WTC11 (cell line): ENCODE measurements at regions not wholly inside any gene's neighbourhood (a gene's known extent, or its start where the extent isn't known, plus 50 kb on each side); places are given as distances from the start of the nearest gene placed in this dataset.

Source experiments
- ATAC-seq: fragments of 200-7000 bp; cut with Tn5 transposase; 2 replicates; pipeline ENCODE4 v1.10.0; 2021; ENCODE audit warnings: mild to moderate bottlenecking, moderate library complexity
- CTCF ChIA-PET: fragments of 300-600 bp; sonication (Branson Sonifier 250); formaldehyde crosslinking; loops from one replicate; lab custom pipeline; 2021; ENCODE audit warnings: antibody characterized with exemption; lab: Charles Lee
- POLR2A ChIA-PET: fragments of 350-600 bp; sonication (Branson Sonifier 250); formaldehyde crosslinking; loops from one replicate; lab custom pipeline; 2021; ENCODE audit warnings: antibody characterized with exemption; lab: Charles Lee
- DNase-seq: peaks from one replicate; pipeline ENCODE4 v3.0.0; 2021; ENCODE audit warnings: low spot score
- H3K27ac Mint-ChIP-seq: 2 replicates; pipeline ENCODE4 v1.8.0; 2021; ENCODE audit warnings: mixed read lengths
- H3K27me3 Mint-ChIP-seq: 2 replicates; pipeline ENCODE4 v1.8.0; 2021; ENCODE audit warnings: low read depth, mild to moderate bottlenecking, moderate library complexity, mixed read lengths
- H3K36me3 Mint-ChIP-seq: 2 replicates; pipeline ENCODE4 v1.8.0; 2021; ENCODE audit warnings: mixed read lengths
- H3K4me1 Mint-ChIP-seq: 2 replicates; pipeline ENCODE4 v1.8.0; 2022; ENCODE audit warnings: mixed read lengths
- H3K4me3 Mint-ChIP-seq: 2 replicates; pipeline ENCODE4 v1.8.0; 2021; ENCODE audit warnings: mild to moderate bottlenecking, moderate library complexity, mixed read lengths
- H3K9me3 Mint-ChIP-seq: 2 replicates; pipeline ENCODE4 v1.8.0; 2021; ENCODE audit warnings: mixed read lengths
- ATF3 ChIP-seq: sonication (generic); formaldehyde crosslinking; conservative IDR thresholded peaks from 2 replicates; pipeline ENCODE4 v1.8.1; 2022; ENCODE audit warnings: mild to moderate bottlenecking, missing genetic modification reagents
- ATF6 ChIP-seq: sonication (generic); formaldehyde crosslinking; IDR thresholded peaks from 2 replicates; pipeline ENCODE4 v1.8.1; 2023; ENCODE audit warnings: mild to moderate bottlenecking, missing genetic modification reagents
- CREB1 ChIP-seq: sonication (generic); formaldehyde crosslinking; IDR thresholded peaks from 2 replicates; pipeline ENCODE4 v1.8.0; 2023; ENCODE audit warnings: mild to moderate bottlenecking, missing genetic modification reagents
- E2F4 ChIP-seq: sonication (generic); formaldehyde crosslinking; IDR thresholded peaks from 2 replicates; pipeline ENCODE4 v1.8.1; 2022; ENCODE audit warnings: low read depth, mild to moderate bottlenecking, moderate library complexity, missing genetic modification reagents, borderline replicate concordance
- FOXK1 ChIP-seq: sonication (generic); formaldehyde crosslinking; IDR thresholded peaks from 2 replicates; pipeline ENCODE4 v1.8.0; 2022; ENCODE audit warnings: mild to moderate bottlenecking, moderate library complexity, missing genetic modification reagents
- GRHL2 ChIP-seq: fragments of 250-450 bp; sonication (Bioruptor Pico); IDR thresholded peaks from 2 replicates; pipeline ENCODE4 v1.8.0; 2022; ENCODE audit warnings: mild to moderate bottlenecking, moderate library complexity; ENCODE audit not compliant: insufficient replicate concordance, severe bottlenecking
- IRF1 ChIP-seq: sonication (generic); formaldehyde crosslinking; IDR thresholded peaks from 2 replicates; pipeline ENCODE4 v1.8.0; 2023; ENCODE audit warnings: missing genetic modification reagents
- MAX ChIP-seq: sonication (generic); formaldehyde crosslinking; IDR thresholded peaks from 2 replicates; pipeline ENCODE4 v1.8.0; 2022; ENCODE audit warnings: mild to moderate bottlenecking, missing genetic modification reagents
- NR1H2 ChIP-seq: sonication (generic); formaldehyde crosslinking; IDR thresholded peaks from 2 replicates; pipeline ENCODE4 v1.9.0; 2021; ENCODE audit warnings: mild to moderate bottlenecking, moderate library complexity, missing genetic modification reagents
- NR2C2 ChIP-seq: sonication (generic); formaldehyde crosslinking; IDR thresholded peaks from 2 replicates; pipeline ENCODE4 v1.8.0; 2022; ENCODE audit warnings: mild to moderate bottlenecking, missing genetic modification reagents
- OVOL2 ChIP-seq: fragments of 250-450 bp; sonication (Bioruptor Pico); IDR thresholded peaks from 2 replicates; pipeline ENCODE4 v1.9.0; 2021; ENCODE audit warnings: mild to moderate bottlenecking, borderline replicate concordance
- PREB ChIP-seq: sonication (generic); formaldehyde crosslinking; IDR thresholded peaks from 2 replicates; pipeline ENCODE4 v1.8.1; 2022; ENCODE audit warnings: mild to moderate bottlenecking, missing genetic modification reagents, moderate library complexity, borderline replicate concordance
- PRRX2 ChIP-seq: fragments of 250-450 bp; sonication (Bioruptor Pico); IDR thresholded peaks from 2 replicates; pipeline ENCODE4 v1.8.0; 2021; ENCODE audit warnings: mild to moderate bottlenecking
- RORB ChIP-seq: fragments of 250-450 bp; sonication (Bioruptor Pico); IDR thresholded peaks from 2 replicates; pipeline ENCODE4 v1.9.0; 2021; ENCODE audit warnings: mild to moderate bottlenecking
- TP53 ChIP-seq: sonication (generic); formaldehyde crosslinking; IDR thresholded peaks from 2 replicates; pipeline ENCODE4 v1.8.1; 2023; ENCODE audit warnings: mild to moderate bottlenecking, missing genetic modification reagents
- USF2 ChIP-seq: sonication (generic); formaldehyde crosslinking; IDR thresholded peaks from 2 replicates; pipeline ENCODE4 v1.8.1; 2023; ENCODE audit warnings: mild to moderate bottlenecking, missing genetic modification reagents, moderate library complexity
- ZBTB21 ChIP-seq: sonication (generic); formaldehyde crosslinking; IDR thresholded peaks from 2 replicates; pipeline ENCODE4 v1.8.1; 2023; ENCODE audit warnings: mild to moderate bottlenecking, missing genetic modification reagents, borderline replicate concordance
- ZBTB43 ChIP-seq: sonication (generic); formaldehyde crosslinking; IDR thresholded peaks from 2 replicates; pipeline ENCODE4 v1.8.1; 2023; ENCODE audit warnings: mild to moderate bottlenecking, missing genetic modification reagents
- ZMAT4 ChIP-seq: fragments of 250-450 bp; sonication (Bioruptor Pico); IDR thresholded peaks from 2 replicates; pipeline ENCODE4 v1.9.0; 2021; ENCODE audit warnings: mild to moderate bottlenecking
- ZNF121 ChIP-seq: sonication (generic); formaldehyde crosslinking; IDR thresholded peaks from 2 replicates; pipeline ENCODE4 v1.8.0; 2023; ENCODE audit warnings: missing genetic modification reagents
- ZNF138 ChIP-seq: sonication (generic); formaldehyde crosslinking; conservative IDR thresholded peaks from 2 replicates; pipeline ENCODE4 v1.8.1; 2022; ENCODE audit warnings: mild to moderate bottlenecking, moderate library complexity, missing genetic modification reagents
- ZNF263 ChIP-seq: sonication (generic); formaldehyde crosslinking; IDR thresholded peaks from 2 replicates; pipeline ENCODE4 v1.8.1; 2022; ENCODE audit warnings: low read depth, mild to moderate bottlenecking, moderate library complexity, missing genetic modification reagents
- ZNF317 ChIP-seq: sonication (generic); formaldehyde crosslinking; IDR thresholded peaks from 2 replicates; pipeline ENCODE4 v1.8.1; 2023; ENCODE audit warnings: low read depth, mild to moderate bottlenecking, moderate library complexity, missing genetic modification reagents, borderline replicate concordance
- ZNF423 ChIP-seq: fragments of 250-450 bp; sonication (Bioruptor Pico); IDR thresholded peaks from 2 replicates; pipeline ENCODE4 v2.1.2; 2022; ENCODE audit warnings: mild to moderate bottlenecking, moderate library complexity
- ZSCAN18 ChIP-seq: fragments of 250-450 bp; sonication (Bioruptor Pico); IDR thresholded peaks from 2 replicates; pipeline ENCODE4 v2.1.2; 2022; ENCODE audit warnings: mild to moderate bottlenecking, moderate library complexity

GRCh38 chr18:38633333-38633732, 1067.7 kb upstream of the CELF4 start (continued):
- no peak for TF ChIP-seq E2F4 (CRISPR knock-in tag)

GRCh38 chr18:38619129-38619528, 1053.5 kb upstream of the CELF4 start:
- DNase-seq (no peak), ATAC-seq (no peak)
- H3K27me3 Mint-ChIP-seq: no peaks in the 10 kb centered on the region
- POLR2A ChIA-PET: no interaction called here
- H3K9me3 Mint-ChIP-seq: peaks cover 11% of the 10 kb centered on the region
- no peak overlapping the region for H3K4me3 Mint-ChIP-seq
- no peaks in the 10 kb centered on the region for H3K4me1 Mint-ChIP-seq
- H3K27ac Mint-ChIP-seq: no peak overlapping the region
- CTCF ChIA-PET: no interaction called here
- 0 out of 2 replicates have a peak, but pooled peaks cover 3% of the 10 kb centered on the region for H3K36me3 Mint-ChIP-seq
- TF ChIP-seq ATF3 (CRISPR knock-in tag): no peak
- TF ChIP-seq ZNF317 (CRISPR knock-in tag): no peak
- no peak for TF ChIP-seq PRRX2 (CRISPR knock-in tag)
- TF ChIP-seq ATF6 (CRISPR knock-in tag): no peak
- no peak for TF ChIP-seq ZMAT4 (CRISPR knock-in tag)
- no peak for TF ChIP-seq CREB1
- TF ChIP-seq NR1H2 (CRISPR knock-in tag): no peak
- no peak for TF ChIP-seq ZNF263 (CRISPR knock-in tag)

- Mint-ChIP-seq H3K9me3 (no peaks in the 10 kb centered on the region), H3K27me3 (no peaks in the 10 kb centered on the region), H3K4me3 (no peak overlapping the region), H3K36me3 (no peaks in the 10 kb centered on the region), H3K27ac (no peak overlapping the region), H3K4me1 (no peaks in the 10 kb centered on the region)
- CTCF ChIA-PET: no interaction called here
- no peak for DNase-seq
- POLR2A ChIA-PET: no interaction called here
- ATAC-seq: no peak
- TF ChIP-seq GRHL2: no peak
- no peak for TF ChIP-seq NR2C2
- TF ChIP-seq IRF1 (CRISPR knock-in tag): no peak
- no peak for TF ChIP-seq ZNF138 (CRISPR knock-in tag)
- TF ChIP-seq OVOL2 (CRISPR knock-in tag): no peak
- TF ChIP-seq MAX (CRISPR knock-in tag): no peak
- TF ChIP-seq ZSCAN18 (CRISPR knock-in tag): no peak
- TF ChIP-seq ZNF121 (CRISPR knock-in tag): no peak
- no peak for TF ChIP-seq ZBTB21 (CRISPR knock-in tag)
- no peak for TF ChIP-seq USF2
- no peak for TF ChIP-seq PREB (CRISPR knock-in tag)
- no peak for TF ChIP-seq TP53 (CRISPR knock-in tag)
- TF ChIP-seq ZBTB43 (CRISPR knock-in tag): no peak
- no peak for TF ChIP-seq PRRX2 (CRISPR knock-in tag)
- no peak for TF ChIP-seq RORB (CRISPR knock-in tag)
- TF ChIP-seq ZNF423: no peak
- TF ChIP-seq FOXK1 (CRISPR knock-in tag): no peak
Measured at GRCh38 chr18:38616306-38616705, 1050.7 kb upstream of the CELF4 start.
